Motor neuron (in vitro differentiated cells): ENCODE measurements at regions not wholly inside any gene's neighbourhood (a gene's known extent, or its start where the extent isn't known, plus 50 kb on each side); places are given as distances from the start of the nearest gene placed in this dataset.
"Not testable (repeated sequence)": the region's sequence is repeated elsewhere in the genome, so short reads cannot be mapped to it uniquely, and the experiment has no call there.

Experiments
- ATAC-seq, 8 experiments: fragments of 200-7000 bp; cut with Tn5 transposase; replicated peaks in 6 of 8; 2 replicates each; pipeline ENCODE4 v1.8.0; 2021; ENCODE audit warnings: mild to moderate bottlenecking in 8 of 8, moderate library complexity in 8 of 8
- H3K27ac ChIP-seq, 2 donors: fragments of 250-450 bp; sonication (Bioruptor Pico); 2 replicates each; pipeline ENCODE4 v1.9.0; 2021; ENCODE audit warnings: antibody characterized with exemption in 2 of 2, mild to moderate bottlenecking in 2 of 2, moderate library complexity in 1 of 2
- H3K4me1 ChIP-seq, 2 donors: fragments of 250-450 bp; sonication (Bioruptor Pico); replicated peaks in 1 of 2; 2 replicates each; pipeline ENCODE4 v1.6.1; 2021; ENCODE audit warnings: antibody characterized with exemption in 2 of 2, mild to moderate bottlenecking in 2 of 2, moderate library complexity in 1 of 2
- H3K4me3 ChIP-seq, 5 donors: fragments of 250-450 bp; sonication (Bioruptor Pico); 2 replicates each; pipeline ENCODE4 v1.9.0; 2021; ENCODE audit warnings: antibody characterized with exemption in 5 of 5, mild to moderate bottlenecking in 5 of 5, moderate library complexity in 4 of 5
- WGBS, 10 experiments: fragments of 450-650 bp; shearing (Covaris generic); methylation state at CpG; one replicate each; pipeline ENCODE4 v1.0.0; 2022; 5-methylcytosine and 5-hydroxymethylcytosine counted together
- in situ Hi-C, 9 experiments: fragments of 400-800 bp; cut with MboI; loops; one replicate each; pipeline ENCODE4 v1.15.0; 2021; ENCODE audit warnings: low sequenced_read_pairs in 9 of 9, low pct_unique_long_range_greater_than_20kb in 2 of 9; ENCODE audit not compliant: unreplicated experiment in 9 of 9

GRCh38 chr13:44866411-44866911 lies 122.8 kb downstream of the NUFIP1 start:
- ATAC-seq: no peak
- WGBS, 10 experiments: 31 to 100% (median 90%) methylated on average over 1 to 4 of the region's 4 CpGs
- Histone ChIP-seq H3K4me3 (no peak overlapping the region), H3K27ac (no peak overlapping the region), H3K4me1 (no peaks in the 10 kb centered on the region)
- in situ Hi-C loops: no loop called here

GRCh38 chr13:44865722-44866410 lies 123.4 kb downstream of the NUFIP1 start:
- no peak overlapping the region for H3K4me3 ChIP-seq
- H3K27ac ChIP-seq: no peak overlapping the region
- WGBS, 10 experiments: 39 to 100% (median 81%) methylated on average over 1 to 6 of the region's 10 CpGs
- in situ Hi-C loops: no loop called here
- H3K4me1 ChIP-seq: no peaks in the 10 kb centered on the region
- ATAC-seq: no peak

- in situ Hi-C loops, H3K4me3 ChIP-seq, H3K4me1 ChIP-seq, ATAC-seq, H3K27ac ChIP-seq: not testable (repeated sequence)
Measured at GRCh38 chr13:44863641-44864040, 125.6 kb downstream of the NUFIP1 start.

- Histone ChIP-seq H3K4me1 (no peaks in the 10 kb centered on the region), H3K27ac (no peak overlapping the region), H3K4me3 (no peak overlapping the region)
- WGBS, 10 experiments: 28 to 100% (median 83%) methylated on average over 1 to 2 of the region's 2 CpGs; no CpG with 5 or more reads in 1 of the 10 experiments
- peak in 2 of 8 experiments; percentile 50 to 84 for ATAC-seq
- in situ Hi-C loops: no loop called here
Measured at GRCh38 chr13:44860454-44860853, 128.8 kb downstream of the NUFIP1 start.

GRCh38 chr13:44857736-44858135 lies 131.5 kb downstream of the NUFIP1 start:
- Histone ChIP-seq H3K4me3 (no peak overlapping the region), H3K4me1 (no peaks in the 10 kb centered on the region), H3K27ac (no peak overlapping the region)
- ATAC-seq: no peak
- in situ Hi-C loops: no loop called here
- 60 to 100% (median 77%) methylated on average over 1 to 4 of the region's 8 CpGs; no CpG with 5 or more reads in 4 of the 10 experiments for WGBS, 10 experiments

GRCh38 chr13:44857061-44857460 lies 132.2 kb downstream of the NUFIP1 start:
- 73 to 94% (median 86%) methylated on average over 2 to 4 of the region's 4 CpGs; no CpG with 5 or more reads in 6 of the 10 experiments for WGBS, 10 experiments
- H3K4me3 ChIP-seq: no peak overlapping the region
- no peak overlapping the region for H3K27ac ChIP-seq
- ATAC-seq: peak in 3 of 8 experiments; percentile 21 to 87 (median 37)
- in situ Hi-C loops: no loop called here
- H3K4me1 ChIP-seq: no peaks in the 10 kb centered on the region

GRCh38 chr13:44855860-44856259 lies 133.4 kb downstream of the NUFIP1 start:
- Histone ChIP-seq H3K4me3 (no peak overlapping the region), H3K4me1 (no peaks in the 10 kb centered on the region), H3K27ac (no peak overlapping the region)
- in situ Hi-C loops: no loop called here
- peak in 2 of 8 experiments; percentile 31 to 33 for ATAC-seq
- 0 to 85% (median 58%) methylated on average over 1 to 3 of the region's 4 CpGs; no CpG with 5 or more reads in 3 of the 10 experiments for WGBS, 10 experiments

- peak in 7 of 8 experiments; percentile 18 to 71 (median 35) for ATAC-seq
- Histone ChIP-seq H3K4me3 (no peak overlapping the region), H3K27ac (no peak overlapping the region), H3K4me1 (peaks cover under 1 to 4% of the 10 kb centered on the region in 2 donors)
- in situ Hi-C loops: no loop called here
- 41 to 100% (median 58%) methylated on average over 1 to 6 of the region's 8 CpGs for WGBS, 10 experiments
Measured at GRCh38 chr13:44854313-44855060, 134.8 kb downstream of the NUFIP1 start.

GRCh38 chr13:44853641-44854040 lies 135.6 kb downstream of the NUFIP1 start:
- in situ Hi-C loops: no loop called here
- 5 to 74% (median 35%) methylated on average over 1 to 3 of the region's 3 CpGs; no CpG with 5 or more reads in 2 of the 10 experiments for WGBS, 10 experiments
- ATAC-seq: no peak

GRCh38 chr13:44848920-44849676 lies 140.2 kb downstream of the NUFIP1 start:
- 40 to 93% (median 74%) methylated on average over 1 to 11 of the region's 11 CpGs; no CpG with 5 or more reads in 1 of the 10 experiments for WGBS, 10 experiments
- H3K4me1 ChIP-seq: peaks cover 7 to 15% of the 10 kb centered on the region in 2 donors
- H3K27ac ChIP-seq: no peak overlapping the region
- no peak overlapping the region for H3K4me3 ChIP-seq
- ATAC-seq: peak in 6 of 8 experiments; percentile 61 to 81 (median 75)
- in situ Hi-C loops: no loop called here

More at GRCh38 chr13:44853641-44854040, 135.6 kb downstream of the NUFIP1 start:
- no peak overlapping the region for H3K4me3 ChIP-seq
- no peak overlapping the region for H3K27ac ChIP-seq
- peaks cover 7 to 13% of the 10 kb centered on the region in 2 donors for H3K4me1 ChIP-seq

GRCh38 chr13:44845281-44846058 lies 143.8 kb downstream of the NUFIP1 start:
- in situ Hi-C loops, H3K4me3 ChIP-seq, H3K27ac ChIP-seq: not testable (repeated sequence)
- WGBS, 10 experiments: 73 to 97% (median 93%) methylated on average over 4 to 10 of the region's 11 CpGs
- peaks cover 7 to 15% of the 10 kb centered on the region in 2 donors for H3K4me1 ChIP-seq
- peak in 3 of 8 experiments; percentile 20 to 76 (median 67) for ATAC-seq

GRCh38 chr13:44844786-44845185 lies 144.5 kb downstream of the NUFIP1 start:
- no peak overlapping the region for H3K27ac ChIP-seq
- H3K4me3 ChIP-seq: no peak overlapping the region
- H3K4me1 ChIP-seq: peaks cover 7 to 14% of the 10 kb centered on the region in 2 donors
- no peak for ATAC-seq
- in situ Hi-C loops: no loop called here
- 84 to 100% (median 100%) methylated on average over 1 to 5 of the region's 8 CpGs; no CpG with 5 or more reads in 2 of the 10 experiments for WGBS, 10 experiments
